Left lung (tissue), 4 donors: ENCODE measurements at regions not wholly inside any gene's neighbourhood (a gene's known extent, or its start where the extent isn't known, plus 50 kb on each side); places are given as distances from the start of the nearest gene placed in this dataset.

Experiments used
- ATAC-seq: fragments of 200-7000 bp; cut with Tn5 transposase; one replicate; pipeline ENCODE4 v1.9.1; 2020; ENCODE audit warnings: moderate library complexity
- DNase-seq, 4 donors: peaks; one replicate each; pipeline ENCODE4 v3.0.0-alpha.2; 2013 to 2020
- H3K27ac ChIP-seq, 2 donors: fragments of 200-600 bp; sonication (generic) in 1 of 2; one replicate each; pipeline versions ENCODE4 v1.5.0 to v1.8.0; 2020 to 2021
- H3K27me3 ChIP-seq, 2 donors: fragments of 200-600 bp; sonication (generic) in 1 of 2; one replicate each; pipeline versions ENCODE4 v1.5.0 to v1.8.0; 2020 to 2021
- H3K36me3 ChIP-seq, 2 donors: fragments of 200-600 bp; sonication (generic) in 1 of 2; one replicate each; pipeline versions ENCODE4 v1.5.0 to v1.8.0; 2020 to 2021
- H3K4me1 ChIP-seq, 2 donors: fragments of 200-600 bp; one replicate each; pipeline ENCODE4 v1.8.0; 2021
- H3K4me3 ChIP-seq, 2 donors: fragments of 200-600 bp; sonication (generic) in 1 of 2; one replicate each; pipeline versions ENCODE4 v1.5.0 to v1.8.0; 2020 to 2021; ENCODE audit warnings: mild to moderate bottlenecking in 1 of 2
- H3K9me3 ChIP-seq, 2 donors: fragments of 200-600 bp; sonication (generic) in 1 of 2; one replicate each; pipeline versions ENCODE4 v1.5.0 to v1.8.0; 2020 to 2021
- intact Hi-C, 2 donors: fragments of 100-400 bp; cut with DNase I; formaldehyde crosslinking; loops; one replicate each; pipeline versions ENCODE4 v1.11.2 to v1.14.2; 2022
- TF ChIP-seq, protein P1 (sequence below), 2 donors: fragments of 200-600 bp; sonication (generic) in 1 of 2; IDR thresholded peaks; one replicate each; pipeline versions ENCODE4 v1.5.0 to v1.8.0; 2021; ENCODE audit warnings: antibody characterized with exemption in 2 of 2
- donor health status: DM: no; HTN: yes; CAD: no.
- donor health status: DM: no; HTN: no; CAD: no.

DNA sequence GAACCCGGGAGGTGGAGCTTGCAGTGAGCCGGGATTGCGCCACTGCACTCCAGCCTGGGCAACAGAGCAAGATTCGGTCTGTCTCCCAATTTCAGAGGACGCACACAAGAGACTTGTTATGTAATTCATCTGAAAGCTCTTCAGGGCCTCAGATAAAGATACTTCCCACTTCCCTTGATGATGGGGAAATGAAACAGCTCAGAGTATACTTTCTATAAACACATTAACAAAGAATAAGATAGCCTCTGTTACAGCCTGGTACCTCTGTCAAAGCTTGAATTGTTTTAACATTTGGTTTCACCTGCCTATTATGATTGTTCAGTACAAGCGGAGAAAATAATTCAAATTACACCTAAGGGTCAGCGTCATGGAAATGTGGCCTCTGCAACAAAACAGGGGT, 622.9 kb upstream of the ADGRL4 start:
- no peaks in the 10 kb centered on the region for H3K27me3 ChIP-seq
- no peaks in the 10 kb centered on the region for H3K4me1 ChIP-seq
- DNase-seq: no peak
- intact Hi-C loops: no loop called here
- TF ChIP-seq, protein P1, sequence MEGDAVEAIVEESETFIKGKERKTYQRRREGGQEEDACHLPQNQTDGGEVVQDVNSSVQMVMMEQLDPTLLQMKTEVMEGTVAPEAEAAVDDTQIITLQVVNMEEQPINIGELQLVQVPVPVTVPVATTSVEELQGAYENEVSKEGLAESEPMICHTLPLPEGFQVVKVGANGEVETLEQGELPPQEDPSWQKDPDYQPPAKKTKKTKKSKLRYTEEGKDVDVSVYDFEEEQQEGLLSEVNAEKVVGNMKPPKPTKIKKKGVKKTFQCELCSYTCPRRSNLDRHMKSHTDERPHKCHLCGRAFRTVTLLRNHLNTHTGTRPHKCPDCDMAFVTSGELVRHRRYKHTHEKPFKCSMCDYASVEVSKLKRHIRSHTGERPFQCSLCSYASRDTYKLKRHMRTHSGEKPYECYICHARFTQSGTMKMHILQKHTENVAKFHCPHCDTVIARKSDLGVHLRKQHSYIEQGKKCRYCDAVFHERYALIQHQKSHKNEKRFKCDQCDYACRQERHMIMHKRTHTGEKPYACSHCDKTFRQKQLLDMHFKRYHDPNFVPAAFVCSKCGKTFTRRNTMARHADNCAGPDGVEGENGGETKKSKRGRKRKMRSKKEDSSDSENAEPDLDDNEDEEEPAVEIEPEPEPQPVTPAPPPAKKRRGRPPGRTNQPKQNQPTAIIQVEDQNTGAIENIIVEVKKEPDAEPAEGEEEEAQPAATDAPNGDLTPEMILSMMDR (IDR thresholded peaks at IDR 0.05): no peak
- H3K27ac ChIP-seq: no peak overlapping the region
- ATAC-seq: no peak
- no peaks in the 10 kb centered on the region for H3K9me3 ChIP-seq
- no peaks in the 10 kb centered on the region for H3K36me3 ChIP-seq
- no peak overlapping the region for H3K4me3 ChIP-seq

DNA sequence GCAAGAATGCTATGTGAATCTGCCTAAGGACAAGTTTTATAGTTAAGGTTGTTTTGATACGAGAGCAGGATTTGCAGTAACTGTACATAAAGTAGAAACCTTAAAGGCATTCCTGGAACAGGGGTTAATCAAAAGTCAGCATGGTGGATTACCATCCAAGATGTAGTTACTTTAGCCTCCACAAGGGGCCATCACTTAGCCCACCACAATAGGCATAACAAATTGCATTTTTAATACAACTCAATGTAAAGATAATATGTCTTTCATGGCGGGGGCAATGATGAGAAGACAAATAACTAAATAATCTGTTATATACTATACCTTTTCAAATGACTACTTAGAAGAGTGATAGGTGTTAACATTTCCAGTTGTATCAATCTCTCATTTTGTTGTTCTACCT, 611.2 kb upstream of the ADGRL4 start:
- Histone ChIP-seq H3K36me3 (no peaks in the 10 kb centered on the region), H3K27me3 (no peaks in the 10 kb centered on the region), H3K4me1 (no peaks in the 10 kb centered on the region), H3K9me3 (peaks cover 0 to 9% of the 10 kb centered on the region in 2 donors), H3K27ac (no peak overlapping the region), H3K4me3 (no peak overlapping the region)
- DNase-seq (no peak), ATAC-seq (no peak)
- TF ChIP-seq, protein P1 (IDR thresholded peaks at IDR 0.05): no peak
- intact Hi-C loops: no loop called here

DNA sequence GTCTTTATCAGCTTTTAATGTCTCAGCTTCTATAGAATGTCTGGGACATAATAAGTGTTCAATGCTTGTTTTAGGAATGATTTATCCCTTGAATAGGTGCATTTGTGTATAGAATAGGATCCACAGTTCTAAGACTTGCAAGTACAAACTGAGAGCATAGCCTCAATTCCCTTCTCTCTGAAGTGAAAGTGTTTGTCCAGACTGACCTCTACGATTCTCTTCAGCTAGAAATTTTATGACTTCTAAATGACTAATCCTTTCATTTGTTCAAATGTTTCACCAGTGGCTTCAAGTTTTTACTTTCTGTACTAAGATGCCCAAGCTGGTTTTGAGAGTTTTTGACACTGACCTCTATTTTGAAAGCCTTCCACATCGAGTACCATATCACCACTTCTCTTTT, 608.2 kb upstream of the ADGRL4 start:
- no peaks in the 10 kb centered on the region for H3K27me3 ChIP-seq
- H3K27ac ChIP-seq: no peak overlapping the region
- no peaks in the 10 kb centered on the region for H3K9me3 ChIP-seq
- intact Hi-C loops: no loop called here
- H3K4me1 ChIP-seq: no peaks in the 10 kb centered on the region
- no peak overlapping the region for H3K4me3 ChIP-seq
- H3K36me3 ChIP-seq: no peaks in the 10 kb centered on the region
- no peak for ATAC-seq
- DNase-seq: no peak
- TF ChIP-seq, protein P1 (IDR thresholded peaks at IDR 0.05): no peak

DNA sequence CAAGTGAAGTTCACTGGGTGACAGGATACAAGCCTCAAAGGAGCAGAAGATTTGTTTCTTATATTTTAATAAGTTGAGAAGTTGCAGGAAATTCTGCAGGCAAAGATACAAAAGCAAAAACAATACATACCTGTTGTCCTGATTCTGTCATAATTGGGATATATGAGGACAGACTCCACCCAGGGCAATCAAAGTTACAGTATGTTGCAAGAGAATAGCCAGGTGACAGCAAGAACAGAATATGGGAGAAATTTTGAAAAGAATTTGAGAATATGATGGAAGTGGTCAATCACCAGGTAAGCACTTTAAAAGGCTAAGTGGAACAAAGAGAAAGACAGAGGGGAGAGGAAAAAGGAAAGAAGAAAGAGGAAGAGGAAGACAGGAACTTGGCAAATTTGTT, 607.6 kb upstream of the ADGRL4 start:
- no peaks in the 10 kb centered on the region for H3K4me1 ChIP-seq
- H3K27ac ChIP-seq: no peak overlapping the region
- H3K36me3 ChIP-seq: no peaks in the 10 kb centered on the region
- intact Hi-C loops: no loop called here
- ATAC-seq (no peak), DNase-seq (no peak)
- no peak overlapping the region for H3K4me3 ChIP-seq
- TF ChIP-seq, protein P1 (IDR thresholded peaks at IDR 0.05): no peak
- no peaks in the 10 kb centered on the region for H3K27me3 ChIP-seq
- no peaks in the 10 kb centered on the region for H3K9me3 ChIP-seq

DNA sequence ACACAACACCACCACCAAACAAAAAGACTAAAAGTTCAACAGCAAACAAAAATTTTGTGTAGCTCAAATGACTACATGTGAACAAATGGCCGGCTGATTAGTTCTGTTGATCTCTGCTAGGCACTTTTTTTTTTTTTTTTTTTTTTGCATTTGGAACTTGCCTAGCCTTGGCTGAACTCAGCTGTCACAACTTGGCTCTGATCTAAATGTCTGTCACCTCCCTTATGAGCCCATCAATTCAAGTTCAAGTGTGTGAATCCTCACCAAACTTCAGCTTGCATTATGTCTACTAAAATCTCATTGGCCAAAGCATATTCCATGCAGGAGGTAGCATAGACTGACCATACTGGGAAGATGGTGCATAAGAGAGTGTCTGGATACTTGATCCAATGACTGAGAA, 606.5 kb upstream of the ADGRL4 start:
- DNase-seq: no peak
- H3K9me3 ChIP-seq: no peaks in the 10 kb centered on the region
- no peak for ATAC-seq

More for the DNA sequence above, 606.5 kb upstream of the ADGRL4 start:
- intact Hi-C loops: no loop called here
- TF ChIP-seq, protein P1 (IDR thresholded peaks at IDR 0.05): no peak
- no peaks in the 10 kb centered on the region for H3K27me3 ChIP-seq
- no peak overlapping the region for H3K27ac ChIP-seq
- no peak overlapping the region for H3K4me3 ChIP-seq
- no peaks in the 10 kb centered on the region for H3K4me1 ChIP-seq
- H3K36me3 ChIP-seq: no peaks in the 10 kb centered on the region
